Astrocyte (in vitro differentiated cells and primary cell): ENCODE measurements at regions not wholly inside any gene's neighbourhood (a gene's known extent, or its start where the extent isn't known, plus 50 kb on each side); places are given as distances from the start of the nearest gene placed in this dataset.
"Not testable (repeated sequence)": the region's sequence is repeated elsewhere in the genome, so short reads cannot be mapped to it uniquely, and the experiment has no call there.

Source experiments
- DNase-seq: peaks from one replicate; pipeline ENCODE4 v3.0.0-alpha.2; 2010; ENCODE audit warnings: low read depth
- FAIRE-seq: peaks from 2 replicates; lab custom pipeline; 2011; peaks lifted over from hg19 to GRCh38; lab: Jason Lieb, UNC
- H2AFZ ChIP-seq: 2 replicates; pipeline ENCODE4 v1.6.0; 2012; ENCODE audit warnings: low read depth, low read length, inconsistent platforms
- H3K27ac ChIP-seq: 2 replicates; pipeline ENCODE4 v1.5.1; 2011; ENCODE audit warnings: low read depth, low read length, inconsistent platforms
- H3K27me3 ChIP-seq: 2 replicates; pipeline ENCODE4 v1.6.0; 2011; ENCODE audit warnings: low read length, inconsistent platforms; ENCODE audit not compliant: insufficient read depth
- H3K36me3 ChIP-seq: 2 replicates; pipeline ENCODE4 v1.5.1; 2011; ENCODE audit warnings: low read length, inconsistent platforms; ENCODE audit not compliant: insufficient read depth
- H3K4me1 ChIP-seq: 2 replicates; pipeline ENCODE4 v1.5.1; 2011; ENCODE audit warnings: low read length, inconsistent platforms; ENCODE audit not compliant: insufficient read depth
- H3K4me2 ChIP-seq: 2 replicates; pipeline ENCODE4 v1.6.0; 2012; ENCODE audit warnings: low read length, inconsistent platforms
- H3K4me3 ChIP-seq: 2 replicates; pipeline ENCODE4 v1.5.1; 2011; ENCODE audit warnings: low read depth, mild to moderate bottlenecking, low read length, inconsistent platforms; ENCODE audit not compliant: insufficient read depth
- H3K79me2 ChIP-seq: 2 replicates; pipeline ENCODE4 v1.6.0; 2012; ENCODE audit warnings: mild to moderate bottlenecking, low read length, inconsistent platforms; ENCODE audit not compliant: insufficient read depth
- H3K9ac ChIP-seq: 2 replicates; pipeline ENCODE4 v1.6.0; 2012; ENCODE audit warnings: mild to moderate bottlenecking, low read length, inconsistent platforms
- H3K9me3 ChIP-seq: 2 replicates; pipeline ENCODE4 v1.5.1; 2012; ENCODE audit warnings: low read depth, mild to moderate bottlenecking, low read length, inconsistent platforms; ENCODE audit not compliant: insufficient read depth
- H4K20me1 ChIP-seq: 2 replicates; pipeline ENCODE4 v1.6.0; 2012; ENCODE audit warnings: low read length, inconsistent platforms; ENCODE audit not compliant: insufficient read depth
- H3K27ac Mint-ChIP-seq: one replicate; pipeline ENCODE4 v1.8.0; 2021; ENCODE audit warnings: mild to moderate bottlenecking, mixed read lengths; ENCODE audit not compliant: unreplicated experiment
- H3K27me3 Mint-ChIP-seq: one replicate; pipeline ENCODE4 v1.8.0; 2021; ENCODE audit warnings: low read depth, mixed read lengths; ENCODE audit not compliant: unreplicated experiment
- H3K36me3 Mint-ChIP-seq: one replicate; pipeline ENCODE4 v1.8.0; 2021; ENCODE audit warnings: low read depth, mixed read lengths; ENCODE audit not compliant: unreplicated experiment
- H3K4me1 Mint-ChIP-seq: one replicate; pipeline ENCODE4 v1.8.0; 2021; ENCODE audit warnings: low read depth, mixed read lengths; ENCODE audit not compliant: unreplicated experiment
- H3K4me3 Mint-ChIP-seq: one replicate; pipeline ENCODE4 v1.8.0; 2021; ENCODE audit warnings: mild to moderate bottlenecking, moderate library complexity, mixed read lengths; ENCODE audit not compliant: unreplicated experiment
- H3K9me3 Mint-ChIP-seq: one replicate; pipeline ENCODE4 v1.8.0; 2021; ENCODE audit warnings: mild to moderate bottlenecking, mixed read lengths; ENCODE audit not compliant: unreplicated experiment
- EZH2 ChIP-seq: IDR thresholded peaks from 2 replicates; pipeline ENCODE4 v1.6.1; 2012; ENCODE audit warnings: mild to moderate bottlenecking, low read length, inconsistent platforms; ENCODE audit not compliant: insufficient read depth
- TF ChIP-seq, protein P1 (sequence below): IDR thresholded peaks from 2 replicates; pipeline ENCODE4 v1.5.1; 2011; ENCODE audit warnings: low read depth, mild to moderate bottlenecking, inconsistent platforms, low read length, moderate library complexity; ENCODE audit not compliant: insufficient read depth

DNA sequence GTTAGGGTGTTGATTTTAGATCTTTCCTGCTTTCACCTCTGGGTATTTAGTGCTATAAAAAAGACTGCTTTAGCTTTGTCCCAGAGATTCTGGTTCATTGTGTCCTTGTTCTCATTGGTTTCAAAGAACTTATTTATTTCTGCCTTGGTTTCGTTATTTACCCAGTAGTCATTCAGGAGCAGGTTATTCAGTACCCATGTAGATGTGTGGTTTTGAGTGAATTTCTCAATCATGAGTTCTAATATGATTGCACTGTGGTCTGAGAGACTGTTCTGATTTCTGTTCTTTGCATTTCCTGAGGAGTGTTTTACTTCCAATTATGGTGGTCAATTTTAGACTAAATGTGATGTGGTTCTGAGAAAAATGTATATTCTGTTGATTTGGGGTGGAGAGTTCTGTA lies 167.1 kb upstream of the KYNU start:
- no peak overlapping the region for H3K4me3 Mint-ChIP-seq
- H3K9me3 Mint-ChIP-seq: no peaks in the 10 kb centered on the region
- H3K9ac ChIP-seq: no peak overlapping the region
- H3K27me3 ChIP-seq: no peaks in the 10 kb centered on the region
- H3K79me2 ChIP-seq: no peaks in the 10 kb centered on the region
- H3K27ac ChIP-seq: no peak overlapping the region
- FAIRE-seq: no peak
- no peaks in the 10 kb centered on the region for H3K27me3 Mint-ChIP-seq
- no peaks in the 10 kb centered on the region for H4K20me1 ChIP-seq
- H3K27ac Mint-ChIP-seq: no peak overlapping the region
- no peak for DNase-seq
- H3K4me1 Mint-ChIP-seq: no peaks in the 10 kb centered on the region
- TF ChIP-seq, protein P1, sequence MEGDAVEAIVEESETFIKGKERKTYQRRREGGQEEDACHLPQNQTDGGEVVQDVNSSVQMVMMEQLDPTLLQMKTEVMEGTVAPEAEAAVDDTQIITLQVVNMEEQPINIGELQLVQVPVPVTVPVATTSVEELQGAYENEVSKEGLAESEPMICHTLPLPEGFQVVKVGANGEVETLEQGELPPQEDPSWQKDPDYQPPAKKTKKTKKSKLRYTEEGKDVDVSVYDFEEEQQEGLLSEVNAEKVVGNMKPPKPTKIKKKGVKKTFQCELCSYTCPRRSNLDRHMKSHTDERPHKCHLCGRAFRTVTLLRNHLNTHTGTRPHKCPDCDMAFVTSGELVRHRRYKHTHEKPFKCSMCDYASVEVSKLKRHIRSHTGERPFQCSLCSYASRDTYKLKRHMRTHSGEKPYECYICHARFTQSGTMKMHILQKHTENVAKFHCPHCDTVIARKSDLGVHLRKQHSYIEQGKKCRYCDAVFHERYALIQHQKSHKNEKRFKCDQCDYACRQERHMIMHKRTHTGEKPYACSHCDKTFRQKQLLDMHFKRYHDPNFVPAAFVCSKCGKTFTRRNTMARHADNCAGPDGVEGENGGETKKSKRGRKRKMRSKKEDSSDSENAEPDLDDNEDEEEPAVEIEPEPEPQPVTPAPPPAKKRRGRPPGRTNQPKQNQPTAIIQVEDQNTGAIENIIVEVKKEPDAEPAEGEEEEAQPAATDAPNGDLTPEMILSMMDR: no peak
- no peak for TF ChIP-seq EZH2
- no peaks in the 10 kb centered on the region for H3K4me1 ChIP-seq
- no peak overlapping the region for H2AFZ ChIP-seq
- no peak overlapping the region for H3K4me2 ChIP-seq
- no peaks in the 10 kb centered on the region for H3K36me3 Mint-ChIP-seq
- no peaks in the 10 kb centered on the region for H3K36me3 ChIP-seq
- H3K9me3 ChIP-seq: no peaks in the 10 kb centered on the region
- H3K4me3 ChIP-seq: no peak overlapping the region

DNA sequence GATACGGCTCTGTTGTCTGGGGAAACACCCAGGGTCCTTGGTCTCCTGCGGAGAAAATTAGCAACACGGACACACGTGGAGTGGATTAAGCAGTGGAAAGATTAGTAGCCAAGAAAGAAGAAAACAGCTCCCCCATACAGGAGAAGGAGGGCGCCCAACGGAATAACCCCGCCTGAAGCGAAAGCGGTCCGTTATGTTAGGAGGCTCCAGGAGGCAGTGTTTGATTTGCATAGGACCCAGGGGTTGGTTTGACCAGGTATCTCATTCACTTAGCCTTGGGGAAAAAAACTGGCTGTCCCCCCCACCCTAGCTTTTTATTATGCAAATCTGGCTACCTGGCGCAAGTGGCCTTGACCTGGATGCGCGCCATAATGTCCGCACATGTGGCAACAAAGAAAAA lies 170.1 kb upstream of the KYNU start:
- H3K4me1 Mint-ChIP-seq: no peaks in the 10 kb centered on the region
- H3K36me3 Mint-ChIP-seq: no peaks in the 10 kb centered on the region
- Histone ChIP-seq H3K4me1 (no peaks in the 10 kb centered on the region), H3K9me3 (peaks cover 3% of the 10 kb centered on the region), H3K36me3 (no peaks in the 10 kb centered on the region), H3K9ac (no peak overlapping the region), H3K79me2 (no peaks in the 10 kb centered on the region), H2AFZ (no peak overlapping the region), H3K27ac (no peak overlapping the region), H3K4me2 (no peak overlapping the region), H3K27me3 (no peaks in the 10 kb centered on the region), H3K4me3 (no peak overlapping the region), H4K20me1 (no peaks in the 10 kb centered on the region)
- FAIRE-seq (no peak), DNase-seq (no peak)
- H3K4me3 Mint-ChIP-seq: no peak overlapping the region
- no peaks in the 10 kb centered on the region for H3K9me3 Mint-ChIP-seq
- TF ChIP-seq EZH2: no peak
- TF ChIP-seq, protein P1: no peak
- H3K27me3 Mint-ChIP-seq: no peaks in the 10 kb centered on the region
- H3K27ac Mint-ChIP-seq: no peak overlapping the region

DNA sequence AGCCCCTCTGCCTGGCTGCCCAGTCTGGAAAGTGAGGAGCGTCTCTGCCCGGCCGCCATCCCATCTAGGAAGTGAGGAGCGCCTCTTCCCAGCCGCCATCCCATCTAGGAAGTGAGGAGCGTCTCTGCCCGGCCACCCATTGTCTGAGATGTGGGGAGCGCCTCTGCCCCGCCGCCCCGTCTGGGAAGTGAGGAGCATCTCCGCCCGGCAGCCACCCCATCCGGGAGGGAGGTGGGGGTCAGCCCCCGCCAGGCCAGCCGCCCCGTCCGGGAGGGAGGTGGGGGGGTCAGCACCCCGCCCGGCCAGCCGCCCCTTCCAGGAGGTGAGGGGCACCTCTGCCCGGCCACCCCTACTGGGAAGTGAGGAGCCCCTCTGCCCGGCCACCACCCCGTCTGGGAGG lies 175.1 kb upstream of the KYNU start:
- H3K9ac ChIP-seq, H4K20me1 ChIP-seq, H3K9me3 ChIP-seq, H3K27me3 Mint-ChIP-seq, H3K4me3 Mint-ChIP-seq, H3K27ac Mint-ChIP-seq, H3K27ac ChIP-seq, H3K4me1 ChIP-seq, H3K4me3 ChIP-seq, H3K27me3 ChIP-seq, H3K9me3 Mint-ChIP-seq, H3K36me3 Mint-ChIP-seq, H3K4me1 Mint-ChIP-seq, FAIRE-seq, H3K79me2 ChIP-seq, DNase-seq, H2AFZ ChIP-seq, H3K36me3 ChIP-seq, H3K4me2 ChIP-seq: not testable (repeated sequence)

DNA sequence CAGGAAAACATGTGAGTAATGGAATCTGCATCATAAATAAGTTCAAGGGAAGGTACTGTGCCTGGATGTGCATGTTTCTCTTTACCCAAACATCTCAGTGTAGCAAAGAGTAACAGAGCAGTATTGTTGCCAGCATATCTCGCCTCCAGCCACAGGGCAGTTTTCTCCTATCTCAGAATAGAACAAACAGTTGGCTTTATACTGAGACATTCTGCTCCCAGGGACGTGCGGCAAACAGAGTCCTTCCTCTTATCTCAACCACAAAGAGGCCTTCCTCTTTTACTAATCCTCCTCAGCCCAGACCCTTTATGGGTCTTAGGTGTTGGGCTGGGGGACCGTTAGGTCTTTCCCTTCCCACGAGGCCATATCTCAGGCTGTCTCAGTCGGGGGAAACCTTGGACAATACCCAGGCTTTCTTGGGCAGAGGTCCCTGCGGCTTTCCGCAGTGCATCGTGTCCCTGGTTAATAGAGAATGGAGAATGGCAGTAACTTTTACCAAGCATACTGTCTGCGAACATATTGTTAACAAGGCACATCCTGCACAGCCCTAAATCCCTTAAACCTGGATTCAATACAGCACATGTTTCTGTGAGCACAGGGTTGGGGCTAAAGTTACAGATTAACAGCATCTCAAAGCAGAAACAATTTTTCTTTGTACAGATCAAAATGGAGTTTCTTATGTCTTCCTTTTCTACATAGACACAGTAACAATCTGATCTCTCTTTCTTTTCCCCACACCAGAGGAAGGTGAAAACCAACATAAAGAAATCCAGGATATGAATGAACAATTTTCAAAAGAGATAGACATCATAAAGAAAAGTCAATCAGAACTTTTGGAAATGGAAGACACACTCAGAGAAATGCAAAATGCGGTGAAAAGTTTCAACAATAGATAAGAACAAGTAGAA lies 181.9 kb upstream of the KYNU start:
- FAIRE-seq, H3K9ac ChIP-seq, H3K27ac ChIP-seq, H2AFZ ChIP-seq, H3K27me3 ChIP-seq, H3K27me3 Mint-ChIP-seq, H3K4me1 Mint-ChIP-seq, H3K9me3 Mint-ChIP-seq, H3K9me3 ChIP-seq, H3K4me3 ChIP-seq, H3K79me2 ChIP-seq, H4K20me1 ChIP-seq, H3K27ac Mint-ChIP-seq, H3K4me1 ChIP-seq, H3K36me3 ChIP-seq, H3K4me2 ChIP-seq, DNase-seq, H3K4me3 Mint-ChIP-seq, H3K36me3 Mint-ChIP-seq: not testable (repeated sequence)
